Parathyroid adenoma (tissue), 2 donors: ENCODE measurements at regions not wholly inside any gene's neighbourhood (a gene's known extent, or its start where the extent isn't known, plus 50 kb on each side); places are given as distances from the start of the nearest gene placed in this dataset.
"Not testable (repeated sequence)": the region's sequence is repeated elsewhere in the genome, so short reads cannot be mapped to it uniquely, and the experiment has no call there.

ENCODE experiments used
- H2AFZ ChIP-seq: fragments of 300-600 bp; sonication (generic); one replicate; pipeline ENCODE4 v1.7.0; 2017; ENCODE audit warnings: antibody characterized with exemption, mild to moderate bottlenecking
- H3K27ac ChIP-seq: fragments of 300-600 bp; sonication (generic); one replicate; pipeline ENCODE4 v1.7.0; 2017
- H3K27me3 ChIP-seq: fragments of 300-600 bp; sonication (generic); one replicate; pipeline ENCODE4 v1.7.0; 2017; ENCODE audit warnings: low read length; ENCODE audit not compliant: control insufficient read depth, insufficient read depth
- H3K36me3 ChIP-seq: fragments of 300-600 bp; sonication (generic); one replicate; pipeline ENCODE4 v1.7.0; 2017; ENCODE audit warnings: low read length; ENCODE audit not compliant: control insufficient read depth, insufficient read depth
- H3K4me1 ChIP-seq: fragments of 300-600 bp; sonication (generic); one replicate; pipeline ENCODE4 v1.7.0; 2017; ENCODE audit warnings: control low read depth
- H3K4me2 ChIP-seq: fragments of 300-600 bp; sonication (generic); one replicate; pipeline ENCODE4 v1.7.0; 2017; ENCODE audit warnings: low read length
- H3K4me3 ChIP-seq: fragments of 300-600 bp; sonication (generic); one replicate; pipeline ENCODE4 v1.7.0; 2017; ENCODE audit warnings: low read depth, low read length
- H3K79me2 ChIP-seq: fragments of 300-600 bp; sonication (generic); one replicate; pipeline ENCODE4 v1.7.0; 2017; ENCODE audit warnings: control low read depth
- H3K9ac ChIP-seq: fragments of 300-600 bp; sonication (generic); one replicate; pipeline ENCODE4 v1.7.0; 2017; ENCODE audit warnings: mild to moderate bottlenecking
- H3K9me3 ChIP-seq: fragments of 300-600 bp; sonication (generic); one replicate; pipeline ENCODE4 v1.7.0; 2017; ENCODE audit warnings: low read length; ENCODE audit not compliant: control insufficient read depth
- TF ChIP-seq, protein P1 (sequence below): fragments of 300-600 bp; sonication (generic); IDR thresholded peaks from one replicate; pipeline ENCODE4 v1.7.0; 2017; ENCODE audit warnings: antibody characterized with exemption, mild to moderate bottlenecking
- donor health status: primary hyperparathyroidism.

DNA sequence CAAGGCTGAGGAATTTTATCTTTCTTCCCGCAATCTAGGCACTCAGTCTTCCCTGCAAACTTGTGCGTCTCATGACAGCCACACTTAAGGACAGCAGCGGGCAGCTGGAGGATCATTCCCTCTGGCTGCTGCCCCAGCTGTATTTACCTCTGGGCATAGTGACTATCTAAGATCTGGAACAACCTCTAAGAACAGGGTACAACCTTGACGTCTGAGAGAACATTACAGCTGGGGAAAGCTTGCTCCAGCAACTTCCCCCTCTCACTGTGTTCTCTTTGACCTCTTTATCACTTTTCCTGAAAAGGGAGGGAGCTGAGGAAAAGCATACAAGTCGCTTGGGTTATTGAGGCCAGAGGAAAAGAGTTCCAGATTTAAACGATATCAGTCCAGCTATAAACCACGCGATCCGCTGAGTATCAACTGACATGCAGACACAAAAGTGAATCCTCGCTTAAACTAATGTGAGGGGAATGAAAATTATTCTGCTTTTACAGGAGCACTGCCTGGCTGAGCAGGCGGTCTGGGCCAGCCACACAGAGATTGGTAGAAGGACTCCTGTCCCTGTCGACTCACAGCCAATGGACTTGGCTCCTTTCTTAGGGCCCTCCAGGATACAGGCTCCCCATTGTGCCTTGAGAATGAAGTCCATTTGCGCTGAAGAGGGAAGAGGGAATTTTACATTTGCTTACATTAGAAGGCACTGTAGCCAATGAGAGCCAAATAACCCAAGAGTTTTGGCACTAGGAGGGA lies 153.3 kb downstream of the QRSL1 start:
- Histone ChIP-seq H3K9me3 (no peaks in the 10 kb centered on the region), H3K27ac (peak overlapping the region; percentile 50), H3K4me1 (no peaks in the 10 kb centered on the region), H3K9ac (no peak overlapping the region), H3K4me2 (peak overlapping the region; percentile 26), H2AFZ (peak overlapping the region; percentile 43), H3K27me3 (no peaks in the 10 kb centered on the region), H3K4me3 (no peak overlapping the region), H3K79me2 (no peaks in the 10 kb centered on the region), H3K36me3 (no peaks in the 10 kb centered on the region)
- TF ChIP-seq, protein P1, sequence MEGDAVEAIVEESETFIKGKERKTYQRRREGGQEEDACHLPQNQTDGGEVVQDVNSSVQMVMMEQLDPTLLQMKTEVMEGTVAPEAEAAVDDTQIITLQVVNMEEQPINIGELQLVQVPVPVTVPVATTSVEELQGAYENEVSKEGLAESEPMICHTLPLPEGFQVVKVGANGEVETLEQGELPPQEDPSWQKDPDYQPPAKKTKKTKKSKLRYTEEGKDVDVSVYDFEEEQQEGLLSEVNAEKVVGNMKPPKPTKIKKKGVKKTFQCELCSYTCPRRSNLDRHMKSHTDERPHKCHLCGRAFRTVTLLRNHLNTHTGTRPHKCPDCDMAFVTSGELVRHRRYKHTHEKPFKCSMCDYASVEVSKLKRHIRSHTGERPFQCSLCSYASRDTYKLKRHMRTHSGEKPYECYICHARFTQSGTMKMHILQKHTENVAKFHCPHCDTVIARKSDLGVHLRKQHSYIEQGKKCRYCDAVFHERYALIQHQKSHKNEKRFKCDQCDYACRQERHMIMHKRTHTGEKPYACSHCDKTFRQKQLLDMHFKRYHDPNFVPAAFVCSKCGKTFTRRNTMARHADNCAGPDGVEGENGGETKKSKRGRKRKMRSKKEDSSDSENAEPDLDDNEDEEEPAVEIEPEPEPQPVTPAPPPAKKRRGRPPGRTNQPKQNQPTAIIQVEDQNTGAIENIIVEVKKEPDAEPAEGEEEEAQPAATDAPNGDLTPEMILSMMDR = no peak

DNA sequence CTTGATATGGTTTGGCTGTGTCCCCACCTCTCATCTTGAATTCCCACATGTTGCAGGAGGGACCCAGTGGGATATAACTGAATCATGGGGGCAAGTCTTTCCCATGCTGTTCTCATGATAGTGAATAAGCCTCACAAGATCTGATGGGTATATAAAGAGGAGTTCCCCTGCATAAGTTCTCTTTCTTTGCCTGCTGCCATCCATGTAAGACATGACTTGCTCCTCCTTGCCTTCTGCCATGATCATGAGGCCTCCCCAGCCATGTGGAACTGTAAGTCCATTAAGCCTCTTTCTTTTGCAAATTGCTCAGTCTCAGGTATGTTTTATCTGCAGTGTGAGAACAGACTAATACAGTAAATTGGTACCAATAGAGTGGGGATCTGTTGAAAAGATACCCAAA lies 150.2 kb downstream of the QRSL1 start:
- not testable (repeated sequence) for H3K9ac ChIP-seq

DNA sequence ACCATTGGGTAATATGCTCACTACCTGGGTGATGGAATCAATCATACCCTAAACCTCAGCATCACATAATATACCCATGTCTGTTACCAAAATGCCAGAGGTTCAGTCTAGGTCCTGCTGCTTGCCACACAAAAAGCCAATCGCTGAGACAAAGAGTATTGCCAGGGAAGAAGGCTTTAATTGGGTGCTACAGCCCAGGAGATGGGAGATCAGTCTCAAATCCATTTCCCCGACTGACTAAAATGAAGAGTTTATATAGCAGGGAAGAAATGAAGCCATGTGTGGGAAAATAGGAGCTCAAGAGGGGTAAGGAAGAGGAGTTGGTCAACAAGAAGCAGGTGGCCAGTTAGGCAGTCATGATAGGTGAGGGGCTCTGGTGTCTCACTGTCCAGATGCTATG lies 149.6 kb downstream of the QRSL1 start:
- TF ChIP-seq, protein P1 = no peak
- H3K9ac ChIP-seq = no peak overlapping the region
- H3K9me3 ChIP-seq = no peaks in the 10 kb centered on the region
- H3K4me2 ChIP-seq = no peak overlapping the region
- no peaks in the 10 kb centered on the region for H3K27me3 ChIP-seq
- H2AFZ ChIP-seq = no peak overlapping the region
- no peaks in the 10 kb centered on the region for H3K36me3 ChIP-seq
- H3K27ac ChIP-seq = no peak overlapping the region
- H3K79me2 ChIP-seq = no peaks in the 10 kb centered on the region
- no peak overlapping the region for H3K4me3 ChIP-seq
- H3K4me1 ChIP-seq = peaks cover under 1% of the 10 kb centered on the region

More for the DNA sequence above, 150.2 kb downstream of the QRSL1 start:
- H3K4me3 ChIP-seq, H3K9me3 ChIP-seq, H3K79me2 ChIP-seq, H3K36me3 ChIP-seq, H3K4me1 ChIP-seq, H3K27ac ChIP-seq, H3K27me3 ChIP-seq, H3K4me2 ChIP-seq, H2AFZ ChIP-seq: not testable (repeated sequence)

DNA sequence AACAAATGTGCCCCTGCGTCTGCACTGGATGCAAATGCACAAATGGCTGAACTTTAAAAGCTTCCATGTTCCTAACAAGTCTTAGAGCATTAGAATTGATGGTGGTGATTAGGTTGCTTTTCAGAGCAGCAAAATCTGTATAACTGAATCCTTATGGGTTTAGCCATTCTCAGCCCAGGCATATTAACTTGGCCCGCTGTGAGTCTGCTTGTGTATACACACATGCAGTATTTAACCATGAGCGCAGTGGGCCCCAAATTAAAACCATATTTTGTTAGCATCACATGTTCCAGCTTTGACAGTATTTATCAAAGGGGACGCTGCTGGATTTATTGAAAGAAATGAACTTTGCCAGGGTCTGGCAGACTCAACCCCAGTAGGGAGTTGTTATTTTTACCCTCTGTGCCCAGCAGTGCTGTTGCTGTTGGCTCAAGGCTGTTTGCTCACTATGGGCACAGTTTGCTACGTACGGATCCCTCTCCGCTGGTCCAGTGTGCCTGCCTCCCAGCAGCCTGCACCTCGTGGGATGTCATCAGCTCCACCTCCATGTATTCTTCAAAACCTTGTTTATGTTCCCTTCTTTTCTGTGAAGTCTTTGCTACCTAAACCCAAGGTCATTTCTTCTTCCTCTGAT lies 144.7 kb downstream of the QRSL1 start:
- TF ChIP-seq, protein P1 = no peak
- Histone ChIP-seq H3K9me3 (no peaks in the 10 kb centered on the region), H3K27me3 (no peaks in the 10 kb centered on the region), H3K27ac (no peak overlapping the region), H3K4me3 (no peak overlapping the region), H3K36me3 (no peaks in the 10 kb centered on the region), H3K4me1 (peaks cover 4% of the 10 kb centered on the region), H3K4me2 (no peak overlapping the region), H3K9ac (no peak overlapping the region), H2AFZ (peak overlapping the region; percentile 49), H3K79me2 (no peaks in the 10 kb centered on the region)

DNA sequence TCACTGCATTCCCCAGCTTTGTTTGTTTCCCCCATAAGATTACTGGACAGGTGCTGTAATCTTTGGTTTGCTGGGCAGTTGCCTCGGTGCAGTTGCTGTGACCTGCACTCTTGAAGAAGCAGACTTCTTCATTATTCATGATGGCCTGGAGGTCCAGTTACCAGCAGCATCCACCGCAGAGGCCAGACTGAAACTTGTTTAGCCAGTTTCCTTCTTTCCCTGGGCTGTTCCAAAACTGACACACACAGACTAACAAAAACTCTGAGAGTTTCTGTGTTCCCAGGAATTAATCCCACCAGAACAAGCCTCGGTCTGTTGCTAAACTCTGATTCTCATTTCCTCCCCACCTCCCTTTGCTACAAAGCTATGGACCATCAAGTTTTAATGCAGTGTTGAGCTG lies 144.1 kb downstream of the QRSL1 start:
- Histone ChIP-seq H3K9me3 (no peaks in the 10 kb centered on the region), H3K36me3 (no peaks in the 10 kb centered on the region), H2AFZ (peak overlapping the region; percentile 49), H3K27ac (no peak overlapping the region), H3K27me3 (no peaks in the 10 kb centered on the region), H3K4me1 (peaks cover 4% of the 10 kb centered on the region), H3K79me2 (no peaks in the 10 kb centered on the region), H3K4me3 (no peak overlapping the region), H3K4me2 (no peak overlapping the region), H3K9ac (no peak overlapping the region)
- TF ChIP-seq, protein P1 = no peak
